BJ (cell line): ENCODE measurements at regions not wholly inside any gene's neighbourhood (a gene's known extent, or its start where the extent isn't known, plus 50 kb on each side); places are given as distances from the start of the nearest gene placed in this dataset.

Source experiments
- CTCF ChIA-PET: fragments of 350-600 bp; formaldehyde crosslinking; extraction: SDS; loops from one replicate; lab custom pipeline; 2021; ENCODE audit warnings: antibody characterized with exemption, inconsistent platforms; lab: Yijun Ruan, JAX
- POLR2A ChIA-PET: fragments of 300-600 bp; sonication (Branson Sonifier 250); formaldehyde crosslinking; extraction: SDS; loops from one replicate; lab custom pipeline; 2021; ENCODE audit warnings: antibody characterized with exemption; lab: Charles Lee
- DNase-seq: peaks from one replicate; pipeline ENCODE4 v3.0.0-alpha.2; 2011; ENCODE audit warnings: low read depth
- H3K27me3 ChIP-seq: 2 replicates; pipeline ENCODE4 v1.6.0; 2011; ENCODE audit warnings: low read length; ENCODE audit not compliant: control insufficient read depth, insufficient read depth
- H3K36me3 ChIP-seq: 2 replicates; pipeline ENCODE4 v1.5.1; 2011; ENCODE audit warnings: low read length; ENCODE audit not compliant: control insufficient read depth, insufficient read depth
- H3K4me3 ChIP-seq: 2 replicates; pipeline ENCODE4 v1.5.1; 2011; ENCODE audit warnings: low read depth, mild to moderate bottlenecking, control low read depth, low read length
- CTCF ChIP-seq: IDR thresholded peaks from 2 replicates; pipeline ENCODE4 v1.5.1; 2011; ENCODE audit warnings: low read depth, mild to moderate bottlenecking, control low read depth, inconsistent platforms, low read length, moderate library complexity; ENCODE audit not compliant: insufficient read depth

- Histone ChIP-seq H3K4me3 (no peak overlapping the region), H3K36me3 (no peaks in the 10 kb centered on the region), H3K27me3 (no peaks in the 10 kb centered on the region)
- DNase-seq = no peak
- ChIA-PET POLR2A (no interaction called here), CTCF (interaction anchor here (1.3 kb wide), 1 partner anchor 10 kb away, joined by 3 read pairs; no protein-coding TSS in a partner anchor)
- TF ChIP-seq CTCF = no peak
Observed at GRCh38 chr20:55778796-55779195, 226.5 kb downstream of the CBLN4 start.

- ChIA-PET CTCF (no interaction called here), POLR2A (no interaction called here)
- DNase-seq = no peak
- TF ChIP-seq CTCF = no peak
- H3K27me3 ChIP-seq = no peaks in the 10 kb centered on the region
- no peak overlapping the region for H3K4me3 ChIP-seq
- no peaks in the 10 kb centered on the region for H3K36me3 ChIP-seq
Observed at GRCh38 chr20:55777641-55778040, 227.7 kb downstream of the CBLN4 start.

- no peak for DNase-seq
- H3K4me3 ChIP-seq = no peak overlapping the region
- ChIA-PET CTCF (no interaction called here), POLR2A (no interaction called here)
- H3K27me3 ChIP-seq = no peaks in the 10 kb centered on the region
- no peak for TF ChIP-seq CTCF
- H3K36me3 ChIP-seq = no peaks in the 10 kb centered on the region
Observed at GRCh38 chr20:55776176-55776575, 229.1 kb downstream of the CBLN4 start.

GRCh38 chr20:55774628-55775027 lies 230.7 kb downstream of the CBLN4 start:
- no peak overlapping the region for H3K4me3 ChIP-seq
- H3K36me3 ChIP-seq = no peaks in the 10 kb centered on the region
- no peaks in the 10 kb centered on the region for H3K27me3 ChIP-seq
- ChIA-PET POLR2A (no interaction called here), CTCF (no interaction called here)
- no peak for TF ChIP-seq CTCF
- DNase-seq = no peak

GRCh38 chr20:55761797-55762196 lies 243.5 kb downstream of the CBLN4 start:
- no peaks in the 10 kb centered on the region for H3K27me3 ChIP-seq
- no peak for TF ChIP-seq CTCF
- no peak for DNase-seq
- H3K4me3 ChIP-seq = no peak overlapping the region
- ChIA-PET CTCF (no interaction called here), POLR2A (no interaction called here)
- no peaks in the 10 kb centered on the region for H3K36me3 ChIP-seq
